Neural progenitor cell (in vitro differentiated cells): ENCODE measurements at regions not wholly inside any gene's neighbourhood (a gene's known extent, or its start where the extent isn't known, plus 50 kb on each side); places are given as distances from the start of the nearest gene placed in this dataset.

Experiments used
- EZH2 ChIP-seq: fragments of 200-600 bp; sonication (generic); IDR thresholded peaks from 2 replicates; pipeline ENCODE4 v1.6.1; 2017; ENCODE audit warnings: antibody characterized with exemption, mild to moderate bottlenecking, moderate library complexity
- EZH2phosphoT487 ChIP-seq: fragments of 200-600 bp; sonication (generic); IDR thresholded peaks from 2 replicates; pipeline ENCODE4 v1.6.1; 2017; ENCODE audit warnings: antibody characterized with exemption
- TF ChIP-seq, protein P1 (sequence below): fragments of 200-600 bp; sonication (generic); IDR thresholded peaks from 2 replicates; pipeline ENCODE4 v1.5.1; 2017; ENCODE audit warnings: antibody characterized with exemption, mild to moderate bottlenecking

DNA sequence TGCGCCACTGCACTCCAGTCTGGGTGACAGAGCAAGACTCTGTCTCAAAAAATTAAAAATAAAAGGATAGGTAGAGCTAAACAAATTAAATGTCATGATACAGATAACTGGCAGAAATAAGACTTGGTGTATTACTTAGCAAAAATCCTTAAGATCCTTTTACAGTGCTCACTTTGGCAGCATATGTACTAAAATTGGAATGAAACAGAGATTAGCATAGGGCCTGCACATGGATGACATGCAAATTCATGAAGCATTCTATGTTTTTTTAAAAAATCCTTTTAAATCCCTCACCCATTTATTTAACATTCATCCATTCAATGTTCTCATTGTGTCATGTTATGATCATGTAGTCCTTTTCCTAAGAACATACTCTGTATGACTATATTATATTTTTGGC is 528.8 kb downstream of the CD83 start:
- TF ChIP-seq, protein P1, sequence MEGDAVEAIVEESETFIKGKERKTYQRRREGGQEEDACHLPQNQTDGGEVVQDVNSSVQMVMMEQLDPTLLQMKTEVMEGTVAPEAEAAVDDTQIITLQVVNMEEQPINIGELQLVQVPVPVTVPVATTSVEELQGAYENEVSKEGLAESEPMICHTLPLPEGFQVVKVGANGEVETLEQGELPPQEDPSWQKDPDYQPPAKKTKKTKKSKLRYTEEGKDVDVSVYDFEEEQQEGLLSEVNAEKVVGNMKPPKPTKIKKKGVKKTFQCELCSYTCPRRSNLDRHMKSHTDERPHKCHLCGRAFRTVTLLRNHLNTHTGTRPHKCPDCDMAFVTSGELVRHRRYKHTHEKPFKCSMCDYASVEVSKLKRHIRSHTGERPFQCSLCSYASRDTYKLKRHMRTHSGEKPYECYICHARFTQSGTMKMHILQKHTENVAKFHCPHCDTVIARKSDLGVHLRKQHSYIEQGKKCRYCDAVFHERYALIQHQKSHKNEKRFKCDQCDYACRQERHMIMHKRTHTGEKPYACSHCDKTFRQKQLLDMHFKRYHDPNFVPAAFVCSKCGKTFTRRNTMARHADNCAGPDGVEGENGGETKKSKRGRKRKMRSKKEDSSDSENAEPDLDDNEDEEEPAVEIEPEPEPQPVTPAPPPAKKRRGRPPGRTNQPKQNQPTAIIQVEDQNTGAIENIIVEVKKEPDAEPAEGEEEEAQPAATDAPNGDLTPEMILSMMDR, result no peak
- TF ChIP-seq EZH2 (no peak), EZH2phosphoT487 (no peak)
